Medulla oblongata (tissue), 1 donor: ENCODE measurements at regions not wholly inside any gene's neighbourhood (a gene's known extent, or its start where the extent isn't known, plus 50 kb on each side); places are given as distances from the start of the nearest gene placed in this dataset.

Source experiments
- DNase-seq: peaks from one replicate; pipeline ENCODE4 v3.0.0-alpha.2; 2015; ENCODE audit errors: extremely low spot score

GRCh38 chr1:47554082-47554481 is 116.2 kb downstream of the FOXD2 start:
- DNase-seq = peak; percentile 45

DNA sequence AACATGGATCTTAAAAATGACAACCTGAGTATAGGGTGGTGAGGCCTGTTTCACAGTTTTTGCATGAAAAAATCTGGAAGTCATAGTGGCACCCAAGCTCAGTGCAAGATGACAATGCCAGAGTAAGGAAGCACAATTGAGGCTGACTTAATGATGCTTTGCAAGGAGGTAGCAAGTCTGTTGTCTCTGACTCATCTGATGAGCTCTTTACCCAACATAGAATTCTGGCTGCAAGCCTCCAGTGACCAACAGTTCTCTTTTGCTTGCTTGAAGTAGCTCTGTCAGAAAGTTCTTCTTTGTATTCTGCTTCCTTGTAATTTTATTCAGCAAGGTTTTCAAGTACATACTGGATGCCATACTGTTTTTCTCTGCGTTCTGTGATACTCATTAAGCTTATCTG is 117.1 kb downstream of the FOXD2 start:
- no peak for DNase-seq

GRCh38 chr1:47555306-47555705 is 117.5 kb downstream of the FOXD2 start:
- no peak for DNase-seq

DNA sequence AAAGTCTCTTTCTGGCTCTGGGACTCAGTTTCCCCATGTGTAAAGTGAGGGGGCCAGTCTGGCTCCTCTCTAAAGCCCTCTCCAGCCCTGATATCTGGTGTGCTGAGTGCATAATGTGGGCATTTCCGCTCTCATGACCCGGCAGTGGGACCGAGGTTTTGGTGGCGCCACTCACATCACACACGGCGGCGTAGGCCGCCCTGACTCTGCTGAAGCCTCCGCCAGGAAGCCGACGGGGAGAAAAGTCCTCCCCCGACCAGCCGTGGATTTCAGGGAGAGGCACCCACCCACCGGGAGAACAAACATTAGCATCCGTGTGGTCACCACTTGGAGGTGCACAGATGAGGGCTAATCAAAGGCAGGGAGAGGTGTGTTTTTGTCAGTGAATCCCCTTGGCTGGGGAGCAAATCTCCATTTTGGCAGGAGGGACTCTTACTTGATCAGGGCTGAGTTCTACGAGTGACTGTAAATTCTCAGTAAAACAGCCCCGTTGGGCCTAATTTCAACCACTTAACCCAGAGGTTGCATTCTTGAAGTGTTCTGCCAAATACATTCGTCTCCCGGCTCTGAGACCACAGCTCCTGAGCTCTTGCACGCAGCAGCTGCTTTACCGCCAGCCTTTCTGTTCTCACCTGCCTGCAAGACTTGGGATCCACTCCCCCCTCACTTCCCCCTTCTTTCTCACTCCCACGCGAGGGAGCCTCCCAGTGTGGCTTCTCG is 118.2 kb downstream of the FOXD2 start:
- no peak for DNase-seq

DNA sequence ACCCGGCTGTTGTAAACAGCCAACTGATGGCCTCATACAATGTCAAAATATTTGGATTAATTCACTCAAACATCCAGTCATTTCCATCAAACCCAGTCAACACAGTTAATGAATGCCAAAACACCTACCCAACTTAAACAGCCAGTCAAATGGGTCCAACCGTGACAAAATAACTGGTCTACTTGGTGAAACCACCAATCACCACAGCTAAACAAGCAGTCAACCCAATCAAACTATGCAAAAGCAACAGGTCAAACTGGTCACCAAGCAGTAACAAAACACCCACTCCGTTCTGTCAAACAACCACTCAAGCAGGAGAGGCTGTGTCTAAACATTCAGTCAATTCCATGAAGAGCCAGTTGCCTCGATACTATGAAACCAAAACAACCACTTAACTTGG is 119.2 kb downstream of the FOXD2 start:
- no peak for DNase-seq

GRCh38 chr1:47558601-47559593 is 121.1 kb downstream of the FOXD2 start:
- DNase-seq = no peak

GRCh38 chr1:47559944-47560695 is 122.3 kb downstream of the FOXD2 start:
- DNase-seq = no peak

DNA sequence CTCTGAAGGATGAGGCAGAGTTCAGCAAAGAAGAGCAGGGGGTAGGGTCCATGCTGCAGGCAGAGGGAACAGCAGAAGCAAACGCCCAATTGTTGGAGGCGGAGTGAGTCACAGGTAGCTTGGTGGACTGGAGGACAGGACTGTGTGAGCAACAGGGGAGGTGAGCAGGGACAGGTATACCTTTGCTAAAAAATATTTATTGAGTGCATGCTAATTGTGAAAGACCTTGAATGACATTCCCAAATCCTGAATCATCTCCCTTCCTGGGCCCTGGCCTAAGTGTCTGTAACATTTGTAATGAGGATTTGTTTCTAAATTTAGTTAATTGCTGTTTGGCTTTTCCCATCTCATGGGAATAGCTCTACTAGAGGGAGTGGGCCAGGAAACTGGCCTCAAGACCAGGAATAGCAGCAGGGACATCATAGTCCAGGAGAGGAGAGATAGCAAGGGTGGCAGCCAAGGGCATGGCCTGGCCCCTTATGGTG is 123.7 kb downstream of the FOXD2 start:
- DNase-seq = no peak

DNA sequence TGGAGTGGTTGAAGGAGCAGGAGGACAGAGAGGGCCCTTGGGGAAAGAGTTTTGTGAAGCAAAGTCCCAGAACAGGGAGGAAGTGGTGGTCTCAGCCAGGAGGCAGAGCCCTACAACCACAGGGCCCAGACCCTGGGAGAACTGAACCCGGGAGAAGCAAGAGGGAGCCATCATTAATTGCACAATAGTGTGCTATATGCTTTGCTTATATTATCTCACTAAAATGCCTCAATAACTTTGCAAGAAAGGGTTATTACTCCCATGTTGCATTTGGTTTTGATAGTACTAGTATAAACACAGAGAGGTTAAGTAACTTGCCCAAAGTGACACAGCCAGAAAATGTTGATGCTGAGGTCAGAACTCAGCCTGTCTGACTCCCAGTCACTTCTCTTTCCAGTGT is 124.3 kb downstream of the FOXD2 start:
- DNase-seq = no peak

DNA sequence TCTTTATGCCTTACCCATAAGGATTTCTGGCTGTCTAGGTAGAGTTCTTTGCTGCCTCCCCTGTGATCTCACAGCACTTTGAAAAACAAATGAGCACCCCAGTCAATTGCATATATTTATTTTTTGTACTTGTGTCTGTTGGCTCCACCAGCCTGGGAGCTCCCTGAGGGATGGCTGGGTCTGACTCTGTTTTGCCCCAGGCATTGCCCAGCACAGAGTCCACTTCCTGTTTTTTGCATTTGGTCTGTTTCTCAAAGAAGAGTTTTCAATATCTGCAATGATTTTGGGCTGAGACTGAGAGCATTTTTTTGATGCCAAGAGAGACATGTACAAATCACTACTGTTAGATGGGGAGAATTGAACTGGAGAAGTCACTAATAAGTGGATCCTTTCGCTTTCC is 125.0 kb downstream of the FOXD2 start:
- no peak for DNase-seq

DNA sequence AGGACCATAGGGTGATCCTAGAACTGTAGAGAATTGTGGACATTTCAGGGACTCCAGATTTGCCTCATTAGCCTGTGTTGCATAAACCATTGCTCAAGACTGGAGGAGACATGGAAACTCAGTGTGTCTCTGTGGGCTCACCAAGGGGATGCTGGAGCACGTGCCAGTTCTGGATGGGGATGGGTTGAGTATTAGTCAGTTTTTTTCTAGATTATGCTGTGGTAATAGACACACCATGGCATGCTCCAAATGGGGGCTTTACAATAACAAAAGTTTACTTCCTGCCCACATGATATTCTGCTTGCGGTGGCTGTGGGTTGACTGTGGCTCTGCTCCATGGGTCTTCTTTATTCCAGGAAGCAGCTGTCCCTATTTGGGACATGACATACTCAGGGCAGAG is 125.4 kb downstream of the FOXD2 start:
- DNase-seq = no peak

GRCh38 chr1:47564570-47564969 is 126.7 kb downstream of the FOXD2 start:
- no peak for DNase-seq

DNA sequence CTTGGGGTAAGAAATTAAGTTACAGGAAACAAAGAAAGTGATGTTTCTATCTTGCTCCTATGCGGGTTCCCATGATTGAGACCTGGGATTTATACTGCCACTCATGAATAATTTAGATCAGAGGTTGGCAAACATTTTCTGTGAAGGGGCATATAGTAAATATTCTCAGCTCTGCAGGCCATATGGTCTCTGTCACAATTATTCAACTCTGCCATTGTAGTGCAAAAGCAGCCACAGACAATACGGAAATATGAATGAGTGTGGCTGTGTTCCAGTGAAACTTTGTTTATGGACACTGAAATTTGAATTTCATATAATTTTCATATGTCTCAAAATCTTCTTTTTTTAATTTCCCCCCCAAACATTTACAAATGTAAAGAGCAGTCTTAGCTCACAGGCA is 127.2 kb downstream of the FOXD2 start:
- no peak for DNase-seq

- no peak for DNase-seq
These were observed 127.8 kb downstream of the FOXD2 start for GRCh38 chr1:47565676-47566075.

GRCh38 chr1:47568763-47569162 is 130.9 kb downstream of the FOXD2 start:
- peak; percentile 82 for DNase-seq

DNA sequence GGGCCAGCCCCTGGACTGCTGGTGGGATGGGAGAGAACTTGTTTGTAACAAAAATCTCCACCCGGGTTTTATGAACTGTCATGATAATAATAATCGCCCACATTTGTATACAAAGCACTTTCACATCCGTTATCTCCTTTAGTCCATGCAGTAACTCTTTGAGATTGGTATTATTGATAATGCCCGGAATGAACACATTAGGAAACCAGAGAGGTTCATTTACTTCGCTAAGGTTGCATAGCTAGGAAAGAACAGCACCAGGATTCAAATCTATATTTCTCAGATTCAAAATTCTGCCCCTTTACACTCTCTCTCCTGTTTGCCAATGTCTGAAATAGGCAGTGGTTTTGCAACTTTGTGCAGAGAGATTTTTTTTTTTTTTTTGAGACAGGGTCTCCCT is 131.4 kb downstream of the FOXD2 start:
- no peak for DNase-seq

- DNase-seq = peak; percentile 29
These were observed 132.0 kb downstream of the FOXD2 start for GRCh38 chr1:47569681-47570470.

DNA sequence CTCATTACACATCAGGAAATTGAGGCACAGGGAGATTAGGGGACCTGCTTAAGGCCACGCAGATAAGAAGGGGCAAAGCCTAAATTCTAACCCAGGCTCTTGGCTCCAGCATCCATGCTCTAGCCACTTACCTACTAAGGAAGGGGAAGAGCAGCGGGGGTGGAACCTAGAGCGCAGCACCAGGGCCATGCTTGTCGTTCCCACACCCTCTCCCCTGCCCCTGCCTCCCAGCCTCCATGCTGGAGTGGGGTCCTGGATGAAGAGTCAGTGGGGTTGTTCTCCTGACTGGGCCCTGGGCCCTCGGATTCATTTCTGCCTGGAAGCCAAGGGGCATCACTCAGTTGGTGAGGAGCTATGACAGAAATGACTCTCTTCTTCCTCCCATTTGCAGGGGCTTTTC is 133.3 kb downstream of the FOXD2 start:
- DNase-seq = no peak

GRCh38 chr1:47571952-47572351 is 134.1 kb downstream of the FOXD2 start:
- no peak for DNase-seq

DNA sequence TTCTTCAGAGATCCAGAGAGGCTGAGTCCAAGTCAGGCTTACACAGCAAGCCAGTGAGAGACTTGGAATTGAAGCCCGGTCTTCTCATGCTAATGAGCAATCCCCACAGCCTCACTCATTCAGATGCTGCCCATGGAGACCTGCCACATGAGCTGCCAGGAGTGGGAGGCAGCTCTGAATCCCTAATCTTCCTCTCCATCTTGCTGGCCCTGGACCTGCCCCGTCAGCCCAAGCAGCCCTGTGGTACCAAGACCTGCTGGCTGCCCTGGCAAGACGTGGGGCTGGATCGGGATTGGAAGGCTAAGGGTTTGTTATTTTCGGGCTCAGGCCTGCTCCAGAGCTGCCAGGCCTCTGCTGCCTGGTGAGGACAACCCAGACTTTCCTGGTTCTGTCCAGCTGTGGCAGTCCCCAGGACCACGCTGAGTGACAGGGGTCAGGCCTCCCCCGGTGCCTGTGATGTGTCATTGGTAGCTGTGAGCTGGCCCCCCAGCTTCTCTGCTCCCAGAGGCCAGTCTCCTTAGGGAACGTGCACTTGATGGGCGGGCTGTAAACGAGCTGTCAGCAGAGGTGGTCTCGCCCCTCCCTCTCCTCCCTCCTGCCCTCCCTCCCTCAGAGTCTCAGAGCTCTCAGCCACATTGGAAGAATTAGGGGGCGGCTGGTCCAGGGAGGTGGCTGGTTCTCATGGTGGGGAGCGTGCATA is 135.0 kb downstream of the FOXD2 start:
- DNase-seq = peak; percentile 85
